Hepatocyte (in vitro differentiated cells): ENCODE measurements at regions not wholly inside any gene's neighbourhood (a gene's known extent, or its start where the extent isn't known, plus 50 kb on each side); places are given as distances from the start of the nearest gene placed in this dataset.
A peak's percentile ranks its signal among the peaks of the same experiment; 100 is the strongest.
"Not testable (repeated sequence)": the region's sequence is repeated elsewhere in the genome, so short reads cannot be mapped to it uniquely, and the experiment has no call there.

Experiments
- DNase-seq: peaks from one replicate; pipeline ENCODE4 v3.0.0-alpha.2; 2016; ENCODE audit warnings: low spot score
- H2AFZ ChIP-seq: fragments of 200-600 bp; sonication (generic); 2 replicates; pipeline ENCODE4 v1.6.0; 2016; ENCODE audit warnings: antibody characterized with exemption, mild to moderate bottlenecking
- H3K27ac ChIP-seq: fragments of 200-600 bp; sonication (generic); 2 replicates; pipeline ENCODE4 v1.5.1; 2016; ENCODE audit warnings: mild to moderate bottlenecking
- H3K27me3 ChIP-seq: fragments of 200-600 bp; sonication (generic); 2 replicates; pipeline ENCODE4 v1.6.1; 2016
- H3K36me3 ChIP-seq: fragments of 200-600 bp; sonication (generic); replicated peaks from 2 replicates; pipeline ENCODE4 v1.5.1; 2016; ENCODE audit warnings: low read depth; ENCODE audit not compliant: insufficient read depth
- H3K4me1 ChIP-seq: fragments of 200-600 bp; sonication (generic); 2 replicates; pipeline ENCODE4 v1.5.1; 2016; ENCODE audit warnings: mild to moderate bottlenecking, moderate library complexity; ENCODE audit not compliant: insufficient read depth
- H3K4me2 ChIP-seq: fragments of 200-600 bp; sonication (generic); 2 replicates; pipeline ENCODE4 v1.6.0; 2016
- H3K4me3 ChIP-seq: fragments of 200-600 bp; sonication (generic); 2 replicates; pipeline ENCODE4 v1.5.1; 2016; ENCODE audit warnings: mild to moderate bottlenecking
- H3K79me2 ChIP-seq: fragments of 200-600 bp; sonication (generic); 2 replicates; pipeline ENCODE4 v1.6.0; 2017; ENCODE audit warnings: mild to moderate bottlenecking
- H3K9me2 ChIP-seq: fragments of 200-600 bp; sonication (generic); replicated peaks from 2 replicates; pipeline ENCODE4 v1.6.0; 2017; ENCODE audit warnings: mild to moderate bottlenecking; ENCODE audit not compliant: insufficient read depth
- H3K9me3 ChIP-seq: fragments of 200-600 bp; sonication (generic); 2 replicates; pipeline ENCODE4 v1.5.1; 2016; ENCODE audit warnings: low read depth, mild to moderate bottlenecking
- H4K20me1 ChIP-seq: fragments of 200-600 bp; sonication (generic); 2 replicates; pipeline ENCODE4 v1.6.0; 2016; ENCODE audit warnings: mild to moderate bottlenecking; ENCODE audit not compliant: insufficient read depth, poor library complexity, severe bottlenecking
- EZH2 ChIP-seq: fragments of 200-600 bp; sonication (generic); IDR thresholded peaks from 2 replicates; pipeline ENCODE4 v1.6.1; 2016; ENCODE audit warnings: antibody characterized with exemption, mild to moderate bottlenecking, borderline replicate concordance
- EZH2phosphoT487 ChIP-seq: fragments of 200-600 bp; sonication (generic); IDR thresholded peaks from one replicate; pipeline ENCODE4 v1.6.1; 2018; ENCODE audit warnings: antibody characterized with exemption, mild to moderate bottlenecking, low read depth, moderate library complexity; ENCODE audit not compliant: unreplicated experiment, severe bottlenecking
- WGBS: methylation state at CpG from one replicate; pipeline ENCODE4 v1.1.6; 2016; ENCODE audit warnings: low lambda C conversion rate; ENCODE audit errors: missing lambda C conversion rate; 5-methylcytosine and 5-hydroxymethylcytosine counted together
- TF ChIP-seq, protein P1 (sequence below): fragments of 200-600 bp; sonication (generic); IDR thresholded peaks from 2 replicates; pipeline ENCODE4 v1.5.1; 2016; ENCODE audit warnings: antibody characterized with exemption, mild to moderate bottlenecking; ENCODE audit not compliant: poor library complexity

DNA sequence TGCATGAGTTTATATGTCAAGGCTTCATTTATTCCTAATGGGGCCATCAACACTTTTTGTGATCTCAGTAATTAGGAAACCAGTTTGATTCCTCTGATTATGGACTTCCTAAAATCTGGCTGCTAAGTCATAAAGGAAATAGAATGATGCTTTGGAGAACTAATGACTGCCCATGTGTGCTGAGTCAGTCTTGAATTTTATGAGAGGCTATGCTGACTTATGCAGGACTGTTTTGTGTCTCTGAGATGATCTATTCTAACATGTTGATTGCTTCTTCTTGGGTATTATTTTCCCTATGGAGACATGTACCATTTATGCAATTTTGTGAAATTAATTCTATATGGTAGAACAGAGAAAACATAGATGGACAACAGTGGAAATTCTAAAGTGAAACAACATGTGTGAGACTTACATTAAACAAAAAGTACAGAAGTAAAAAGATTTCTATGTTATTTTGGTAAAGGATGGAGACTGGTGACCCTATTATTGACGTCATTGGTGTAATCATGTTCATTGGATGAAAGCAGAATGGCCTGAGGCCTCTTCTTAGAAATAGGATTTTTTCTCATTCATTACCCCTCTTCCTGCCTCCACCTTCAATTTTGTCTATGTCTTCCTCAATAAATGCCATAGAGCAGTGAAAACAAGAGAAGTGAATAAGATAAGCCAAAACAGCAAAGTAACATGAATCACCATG, 1658.2 kb upstream of the PIK3C3 start:
- Histone ChIP-seq H3K9me2 (no peaks in the 10 kb centered on the region), H3K4me3 (no peak overlapping the region), H3K27ac (no peak overlapping the region), H4K20me1 (no peaks in the 10 kb centered on the region), H3K4me2 (no peak overlapping the region), H3K27me3 (no peaks in the 10 kb centered on the region), H2AFZ (no peak overlapping the region), H3K4me1 (no peaks in the 10 kb centered on the region), H3K36me3 (no peaks in the 10 kb centered on the region), H3K79me2 (no peaks in the 10 kb centered on the region), H3K9me3 (no peaks in the 10 kb centered on the region)
- 85% methylated on average over 1 of the region's 1 CpG for WGBS
- no peak for DNase-seq
- TF ChIP-seq, protein P1, sequence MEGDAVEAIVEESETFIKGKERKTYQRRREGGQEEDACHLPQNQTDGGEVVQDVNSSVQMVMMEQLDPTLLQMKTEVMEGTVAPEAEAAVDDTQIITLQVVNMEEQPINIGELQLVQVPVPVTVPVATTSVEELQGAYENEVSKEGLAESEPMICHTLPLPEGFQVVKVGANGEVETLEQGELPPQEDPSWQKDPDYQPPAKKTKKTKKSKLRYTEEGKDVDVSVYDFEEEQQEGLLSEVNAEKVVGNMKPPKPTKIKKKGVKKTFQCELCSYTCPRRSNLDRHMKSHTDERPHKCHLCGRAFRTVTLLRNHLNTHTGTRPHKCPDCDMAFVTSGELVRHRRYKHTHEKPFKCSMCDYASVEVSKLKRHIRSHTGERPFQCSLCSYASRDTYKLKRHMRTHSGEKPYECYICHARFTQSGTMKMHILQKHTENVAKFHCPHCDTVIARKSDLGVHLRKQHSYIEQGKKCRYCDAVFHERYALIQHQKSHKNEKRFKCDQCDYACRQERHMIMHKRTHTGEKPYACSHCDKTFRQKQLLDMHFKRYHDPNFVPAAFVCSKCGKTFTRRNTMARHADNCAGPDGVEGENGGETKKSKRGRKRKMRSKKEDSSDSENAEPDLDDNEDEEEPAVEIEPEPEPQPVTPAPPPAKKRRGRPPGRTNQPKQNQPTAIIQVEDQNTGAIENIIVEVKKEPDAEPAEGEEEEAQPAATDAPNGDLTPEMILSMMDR = no peak
- TF ChIP-seq EZH2phosphoT487 (no peak), EZH2 (no peak)

DNA sequence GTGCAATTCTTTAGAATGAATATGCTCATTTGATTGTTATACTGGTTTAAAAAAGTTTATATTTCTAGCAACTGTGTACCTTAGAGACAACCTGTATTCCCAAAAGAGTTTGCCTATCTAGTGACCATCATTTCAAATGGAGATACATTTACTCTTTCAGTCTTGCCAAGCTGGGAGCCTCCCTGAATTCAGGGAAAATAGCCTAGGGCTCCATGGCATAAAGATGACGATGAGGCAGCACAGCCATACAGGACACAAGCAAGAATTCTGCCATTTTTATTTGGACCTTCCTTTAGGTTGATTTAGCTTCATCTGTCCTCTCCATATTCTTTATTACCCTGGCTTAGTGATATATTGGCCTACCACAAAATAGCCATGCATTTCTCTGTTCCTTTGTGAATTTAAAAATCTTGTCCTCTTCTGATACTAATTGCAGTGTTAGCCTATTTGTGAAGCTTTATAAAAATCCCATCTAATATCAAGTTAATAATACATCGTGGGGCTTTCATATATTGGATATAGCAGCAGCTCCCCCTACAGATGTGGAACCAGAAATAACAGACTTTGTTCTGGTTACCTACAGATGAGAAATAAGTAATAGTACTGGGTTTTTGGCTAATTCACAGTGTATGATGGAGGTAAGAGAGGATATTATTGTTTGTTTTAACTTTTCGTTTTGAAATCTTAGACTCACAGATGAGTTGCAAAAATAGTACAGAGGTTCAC, 1661.9 kb upstream of the PIK3C3 start:
- no peaks in the 10 kb centered on the region for H4K20me1 ChIP-seq
- no peaks in the 10 kb centered on the region for H3K9me3 ChIP-seq
- no peak for DNase-seq
- no peaks in the 10 kb centered on the region for H3K79me2 ChIP-seq
- no peak overlapping the region for H2AFZ ChIP-seq
- TF ChIP-seq EZH2phosphoT487 = no peak
- TF ChIP-seq, protein P1 = peak; percentile 49
- TF ChIP-seq EZH2 = no peak
- H3K4me2 ChIP-seq = no peak overlapping the region
- H3K27ac ChIP-seq = no peak overlapping the region
- H3K4me1 ChIP-seq = no peaks in the 10 kb centered on the region
- H3K9me2 ChIP-seq = no peaks in the 10 kb centered on the region
- no peaks in the 10 kb centered on the region for H3K36me3 ChIP-seq
- no peak overlapping the region for H3K4me3 ChIP-seq
- WGBS = 28% methylated on average over 3 of the region's 3 CpGs
- H3K27me3 ChIP-seq = no peaks in the 10 kb centered on the region

DNA sequence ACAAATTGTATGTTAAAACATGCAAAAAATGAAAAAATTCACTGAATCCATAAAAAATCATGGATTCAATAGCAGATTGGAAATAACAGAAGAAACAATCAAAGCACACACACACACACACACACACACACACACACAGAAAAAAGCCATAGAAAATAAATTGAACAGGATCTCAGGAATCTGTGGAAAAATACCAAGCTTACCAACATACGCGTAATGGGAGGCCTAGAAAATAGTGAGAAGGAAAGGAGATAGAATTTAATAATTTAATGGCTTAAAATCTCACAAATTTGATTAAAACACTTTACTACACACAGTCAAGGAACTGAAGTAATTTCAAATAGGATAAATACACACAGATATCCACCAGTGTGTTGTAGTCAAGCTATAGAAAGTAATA, 1671.5 kb upstream of the PIK3C3 start:
- no peak for TF ChIP-seq EZH2
- TF ChIP-seq EZH2phosphoT487 = no peak
- TF ChIP-seq, protein P1 = no peak
- no peaks in the 10 kb centered on the region for H3K4me1 ChIP-seq
- no peaks in the 10 kb centered on the region for H3K36me3 ChIP-seq
- H2AFZ ChIP-seq = no peak overlapping the region
- H3K79me2 ChIP-seq = no peaks in the 10 kb centered on the region
- no peak overlapping the region for H3K4me2 ChIP-seq
- H3K9me3 ChIP-seq = no peaks in the 10 kb centered on the region
- H4K20me1 ChIP-seq = no peaks in the 10 kb centered on the region
- no peaks in the 10 kb centered on the region for H3K9me2 ChIP-seq
- H3K4me3 ChIP-seq = no peak overlapping the region
- H3K27ac ChIP-seq = no peak overlapping the region
- 92% methylated on average over 2 of the region's 2 CpGs for WGBS
- H3K27me3 ChIP-seq = no peaks in the 10 kb centered on the region
- no peak for DNase-seq

DNA sequence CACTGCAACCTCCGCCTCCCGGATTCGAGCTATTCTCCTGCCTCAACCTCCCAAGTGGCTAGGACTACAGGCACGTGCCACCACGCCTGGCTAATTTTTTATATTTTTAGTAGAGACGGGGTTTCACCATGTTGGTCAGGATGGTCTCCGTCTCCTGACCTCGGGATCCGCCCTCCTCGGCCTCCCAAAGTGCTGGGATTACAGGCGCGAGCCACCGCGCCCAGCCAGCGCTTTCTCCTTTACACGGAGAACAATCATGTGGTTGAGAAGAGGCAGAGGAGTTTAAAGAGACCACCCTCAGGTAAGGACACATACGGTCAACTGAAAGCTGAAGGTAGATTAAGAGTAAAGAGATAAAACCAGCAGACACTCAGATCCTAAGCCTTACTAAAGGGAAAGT, 1673.7 kb upstream of the PIK3C3 start:
- H3K27ac ChIP-seq, H3K27me3 ChIP-seq, H3K4me2 ChIP-seq, H3K4me1 ChIP-seq, H2AFZ ChIP-seq, H3K79me2 ChIP-seq, H3K4me3 ChIP-seq, DNase-seq, H3K36me3 ChIP-seq, H4K20me1 ChIP-seq, H3K9me3 ChIP-seq, H3K9me2 ChIP-seq: not testable (repeated sequence)
- WGBS = 96% methylated on average over 17 of the region's 17 CpGs
